Heart left ventricle (tissue), 16 donors: ENCODE measurements at regions not wholly inside any gene's neighbourhood (a gene's known extent, or its start where the extent isn't known, plus 50 kb on each side); places are given as distances from the start of the nearest gene placed in this dataset.
"Not testable (repeated sequence)": the region's sequence is repeated elsewhere in the genome, so short reads cannot be mapped to it uniquely, and the experiment has no call there.

Source experiments
- ATAC-seq, 4 donors: fragments of 200-7000 bp; cut with Tn5 transposase; one replicate each; pipeline ENCODE4 v1.9.1; 2020 to 2022; ENCODE audit warnings: moderate library complexity in 4 of 4, mild to moderate bottlenecking in 3 of 4, moderate number of reproducible peaks in 1 of 4
- DNase-seq, 5 donors: peaks; one replicate each; pipeline ENCODE4 v3.0.0-alpha.2; 2020
- H3K27ac ChIP-seq, 12 donors: fragments of 200-600 bp; sonication (generic) in 4 of 12; one replicate each; pipeline versions ENCODE4 v1.5.0 to v1.8.0; 2016 to 2022; ENCODE audit warnings: mild to moderate bottlenecking in 2 of 12
- H3K27me3 ChIP-seq, 9 donors: fragments of 200-600 bp; sonication (generic) in 2 of 9; one replicate each; pipeline versions ENCODE4 v1.5.1 to v1.8.0; 2016 to 2022; ENCODE audit warnings: mild to moderate bottlenecking in 3 of 9
- H3K36me3 ChIP-seq, 9 donors: fragments of 200-600 bp; sonication (generic) in 2 of 9; one replicate each; pipeline versions ENCODE4 v1.5.0 to v1.8.0; 2018 to 2022; ENCODE audit warnings: mild to moderate bottlenecking in 2 of 9
- H3K4me1 ChIP-seq, 12 donors: fragments of 200-600 bp; sonication (generic) in 4 of 12; one replicate each; pipeline versions ENCODE4 v1.5.0 to v1.8.0; 2016 to 2022; ENCODE audit warnings: mild to moderate bottlenecking in 3 of 12
- H3K4me3 ChIP-seq, 12 donors: fragments of 200-600 bp; sonication (generic) in 4 of 12; one replicate each; pipeline versions ENCODE4 v1.5.0 to v1.8.0; 2017 to 2022; ENCODE audit warnings: mild to moderate bottlenecking in 9 of 12, moderate library complexity in 4 of 12
- H3K9me3 ChIP-seq, 12 donors: fragments of 200-600 bp; sonication (generic) in 4 of 12; one replicate each; pipeline versions ENCODE4 v1.5.0 to v1.8.0; 2016 to 2022; ENCODE audit warnings: mild to moderate bottlenecking in 1 of 12
- POLR2A ChIP-seq, 2 donors: fragments of 450-650 bp; IDR thresholded peaks; one replicate each; pipeline ENCODE4 v1.6.1; 2017; ENCODE audit warnings: antibody characterized with exemption in 2 of 2, mild to moderate bottlenecking in 2 of 2, moderate library complexity in 2 of 2
- WGBS, 4 donors: extraction: QIAGEN DNeasy Blood & Tissue Kit in 2 of 4; methylation state at CpG; one replicate each; pipeline versions ENCODE4 v1.1.5 to v1.1.7; 2013 to 2018; 5-methylcytosine and 5-hydroxymethylcytosine counted together
- intact Hi-C, 10 donors: fragments of 100-400 bp; cut with DNase I; formaldehyde crosslinking; loops; one replicate each; pipeline versions ENCODE4 v1.11.1 to v1.14.2; 2022
- TF ChIP-seq, protein P1 (sequence below), 12 donors: fragments of 200-600 bp; sonication (generic) in 4 of 12; IDR thresholded peaks; one replicate each; pipeline versions ENCODE4 v1.5.0 to v1.8.0; 2018 to 2022; ENCODE audit warnings: antibody characterized with exemption in 12 of 12, mild to moderate bottlenecking in 5 of 12
- donor health status: ischemic (EF 13 %, LVEDD 7.1; RV severe dilation, severe dysfunction).
- donor health status: healthy with polysubstance abuse.
- donor health status: DM: no; HTN: yes; CAD: no.
- donor health status: DM: no; HTN: no; CAD: no.
- donor health status: ischemic (EF 25% LVEDD 6.9; RV normal size, moderate dysfunction).
- donor health status: ischemic (EF 25% LVEDD 5.7; RV mildly dilated, moderate dysfunction).
- donor health status: healthy.
- donor health status: DM: yes; HTN: yes; CAD: no.
- donor health status: ischemic (EF 35%, LVEDD 5.7; RV mildly dilated, moderate dysfunction).
- donor health status: nonischemic (EF 11% LVEDD 7.7; RV severe dilation, severe dysfunction).
- donor health status: DM: yes; HTN: yes; CAD: no.
- donor health status: PGD.
- donor health status: ischemic (EF 29% LVEDD 5.4; RV normal size, mild dysfunction).
- donor health status: nonischemic (EF 23%, LVEDD 6.1; RV moderate dilation, normal function).

DNA sequence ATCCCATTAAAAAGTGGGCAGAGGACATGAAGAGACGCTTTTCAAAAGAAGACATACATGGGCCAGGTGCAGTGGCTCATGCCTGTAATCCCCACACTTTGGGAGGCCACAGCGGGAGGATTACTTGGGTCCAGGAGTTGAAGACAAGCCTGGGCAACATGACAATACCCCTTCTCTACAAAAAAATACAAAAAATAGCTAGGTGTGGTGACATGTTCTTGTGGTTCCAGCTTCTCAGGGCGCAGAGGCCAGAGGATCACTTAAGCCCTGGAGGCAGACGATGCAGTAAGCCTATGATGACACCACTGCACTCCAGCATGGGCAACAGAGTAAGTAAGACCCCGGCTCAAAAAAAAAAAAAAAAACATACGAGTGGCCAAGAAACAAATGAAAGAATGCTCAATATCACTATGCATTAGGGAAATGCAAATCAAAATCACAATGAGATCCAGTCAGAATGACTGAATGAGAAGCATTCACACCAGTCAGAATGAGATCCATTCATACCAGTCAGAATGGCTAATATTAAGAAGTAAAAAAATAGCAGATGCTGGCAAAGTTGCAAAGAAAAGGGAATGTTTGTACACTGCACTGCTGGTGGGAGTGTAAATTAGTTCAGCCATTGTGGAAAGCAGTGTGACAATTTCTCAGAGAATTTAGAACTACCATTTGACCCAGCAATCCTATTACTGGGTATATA is 550.2 kb upstream of the SLC39A10 start:
- no peak for DNase-seq
- no peak for ATAC-seq
- H3K27ac ChIP-seq, result no peak overlapping the region
- peaks cover 0 to 13% (median 0%) of the 10 kb centered on the region in 12 donors for H3K9me3 ChIP-seq
- intact Hi-C loops, result no loop called here
- no peak for TF ChIP-seq POLR2A (IDR thresholded peaks at IDR 0.05)
- TF ChIP-seq, protein P1, sequence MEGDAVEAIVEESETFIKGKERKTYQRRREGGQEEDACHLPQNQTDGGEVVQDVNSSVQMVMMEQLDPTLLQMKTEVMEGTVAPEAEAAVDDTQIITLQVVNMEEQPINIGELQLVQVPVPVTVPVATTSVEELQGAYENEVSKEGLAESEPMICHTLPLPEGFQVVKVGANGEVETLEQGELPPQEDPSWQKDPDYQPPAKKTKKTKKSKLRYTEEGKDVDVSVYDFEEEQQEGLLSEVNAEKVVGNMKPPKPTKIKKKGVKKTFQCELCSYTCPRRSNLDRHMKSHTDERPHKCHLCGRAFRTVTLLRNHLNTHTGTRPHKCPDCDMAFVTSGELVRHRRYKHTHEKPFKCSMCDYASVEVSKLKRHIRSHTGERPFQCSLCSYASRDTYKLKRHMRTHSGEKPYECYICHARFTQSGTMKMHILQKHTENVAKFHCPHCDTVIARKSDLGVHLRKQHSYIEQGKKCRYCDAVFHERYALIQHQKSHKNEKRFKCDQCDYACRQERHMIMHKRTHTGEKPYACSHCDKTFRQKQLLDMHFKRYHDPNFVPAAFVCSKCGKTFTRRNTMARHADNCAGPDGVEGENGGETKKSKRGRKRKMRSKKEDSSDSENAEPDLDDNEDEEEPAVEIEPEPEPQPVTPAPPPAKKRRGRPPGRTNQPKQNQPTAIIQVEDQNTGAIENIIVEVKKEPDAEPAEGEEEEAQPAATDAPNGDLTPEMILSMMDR (IDR thresholded peaks at IDR 0.05), result no peak
- no peaks in the 10 kb centered on the region for H3K27me3 ChIP-seq
- WGBS, 4 donors, result 74 to 81% (median 76%) methylated on average over 6 of the region's 6 CpGs
- H3K4me3 ChIP-seq, result no peak overlapping the region
- no peaks in the 10 kb centered on the region for H3K4me1 ChIP-seq
- H3K36me3 ChIP-seq, result no peaks in the 10 kb centered on the region

DNA sequence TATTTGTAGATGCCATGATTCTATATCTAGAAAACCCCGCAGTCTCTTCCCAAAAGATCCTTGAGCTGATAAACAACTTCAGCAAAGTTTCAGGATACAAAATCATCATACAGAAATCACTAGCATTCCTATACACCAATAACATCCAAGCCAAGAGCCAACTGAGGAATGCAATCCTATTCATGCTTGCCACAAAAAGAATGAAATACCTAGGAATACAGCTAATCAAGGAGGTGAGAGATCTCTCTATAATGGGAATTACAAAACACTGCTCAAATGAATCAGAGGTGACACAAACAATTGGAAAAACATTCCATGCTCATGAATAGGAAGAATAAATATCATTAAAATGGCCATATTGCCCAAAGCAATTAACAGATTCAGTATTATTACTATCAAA is 551.4 kb upstream of the SLC39A10 start:
- Histone ChIP-seq H3K36me3 (no peaks in the 10 kb centered on the region), H3K27me3 (no peaks in the 10 kb centered on the region), H3K9me3 (peaks cover 0 to under 1% (median 0%) of the 10 kb centered on the region in 12 donors), H3K4me1 (no peaks in the 10 kb centered on the region), H3K4me3 (no peak overlapping the region), H3K27ac (no peak overlapping the region)
- DNase-seq, result no peak
- intact Hi-C loops, result no loop called here
- 64 to 80% (median 68%) methylated on average over 1 of the region's 1 CpG for WGBS, 4 donors
- TF ChIP-seq, protein P1 (IDR thresholded peaks at IDR 0.05), result no peak
- no peak for TF ChIP-seq POLR2A (IDR thresholded peaks at IDR 0.05)
- no peak for ATAC-seq

DNA sequence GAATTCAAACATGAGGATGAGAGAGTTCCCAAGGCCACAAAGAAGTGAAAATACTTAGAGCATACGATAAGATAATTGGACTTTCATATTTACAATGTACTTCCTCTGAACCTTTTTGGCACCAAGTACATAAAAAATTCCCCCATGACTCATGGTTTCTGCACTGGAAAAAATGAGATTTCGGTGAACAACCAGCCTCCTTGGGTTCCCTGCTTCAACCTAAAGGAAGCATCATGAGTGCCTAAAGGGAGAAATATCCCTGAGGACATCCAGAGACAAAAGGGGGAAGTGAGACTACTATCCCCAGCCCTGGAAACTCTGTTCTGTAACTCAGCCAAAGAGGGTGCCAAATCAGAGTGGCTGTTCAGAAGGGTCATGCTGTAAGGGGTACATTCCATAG is 562.7 kb upstream of the SLC39A10 start:
- WGBS, 4 donors, result 60 to 68% (median 64%) methylated on average over 2 of the region's 2 CpGs
- intact Hi-C loops, result no loop called here
- H3K27me3 ChIP-seq, result no peaks in the 10 kb centered on the region
- H3K9me3 ChIP-seq, result peaks cover 0 to 10% (median 0%) of the 10 kb centered on the region in 12 donors
- H3K36me3 ChIP-seq, result no peaks in the 10 kb centered on the region
- no peak overlapping the region for H3K27ac ChIP-seq
- no peak for TF ChIP-seq POLR2A (IDR thresholded peaks at IDR 0.05)
- TF ChIP-seq, protein P1 (IDR thresholded peaks at IDR 0.05), result no peak
- H3K4me3 ChIP-seq, result no peak overlapping the region
- ATAC-seq (no peak), DNase-seq (no peak)
- no peaks in the 10 kb centered on the region for H3K4me1 ChIP-seq

DNA sequence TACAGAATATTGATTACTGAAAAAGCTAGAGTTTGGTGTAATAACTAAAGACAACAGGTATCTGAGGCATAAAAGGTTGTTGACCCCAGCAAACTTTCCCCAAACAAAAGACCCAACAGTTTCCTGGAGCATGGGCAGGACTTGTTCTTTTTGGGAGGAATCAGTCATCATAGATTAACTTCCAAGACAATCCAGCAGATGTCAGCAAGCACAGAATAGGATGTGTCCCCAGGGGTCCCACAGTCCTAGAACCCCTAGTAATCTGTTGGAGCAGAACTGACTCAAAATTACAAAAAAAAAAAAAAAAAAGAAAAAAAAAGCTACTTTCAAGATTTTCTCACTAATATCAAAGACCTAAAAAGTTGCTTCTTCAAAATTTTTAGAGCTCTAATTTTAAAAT is 564.7 kb upstream of the SLC39A10 start:
- Histone ChIP-seq H3K4me3 (no peak overlapping the region), H3K9me3 (peaks cover 0 to 10% (median 0%) of the 10 kb centered on the region in 12 donors), H3K27ac (no peak overlapping the region), H3K27me3 (no peaks in the 10 kb centered on the region), H3K4me1 (no peaks in the 10 kb centered on the region), H3K36me3 (no peaks in the 10 kb centered on the region)
- TF ChIP-seq POLR2A (IDR thresholded peaks at IDR 0.05), result no peak
- TF ChIP-seq, protein P1 (IDR thresholded peaks at IDR 0.05), result no peak
- no peak for ATAC-seq
- intact Hi-C loops, result no loop called here
- DNase-seq, result no peak

DNA sequence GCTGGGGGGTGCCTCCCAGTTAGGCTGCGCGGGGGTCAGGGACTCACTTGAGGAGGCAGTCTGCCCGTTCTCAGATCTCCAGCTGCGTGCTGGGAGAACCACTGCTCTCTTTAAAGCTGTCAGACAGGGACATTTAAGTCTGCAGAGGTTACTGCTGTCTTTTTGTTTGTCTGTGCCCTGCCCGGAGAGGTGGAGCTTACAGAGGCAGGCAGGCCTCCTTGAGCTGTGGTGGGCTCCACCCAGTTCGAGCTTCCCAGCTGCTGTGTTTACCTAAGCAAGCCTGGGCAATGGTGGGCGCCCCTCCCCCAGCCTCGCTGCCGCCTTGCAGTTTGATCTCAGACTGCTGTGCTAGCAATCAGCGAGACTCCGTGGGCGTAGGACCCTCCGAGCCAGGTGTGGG is 584.2 kb upstream of the SLC39A10 start:
- ATAC-seq, H3K4me1 ChIP-seq, DNase-seq, H3K36me3 ChIP-seq, H3K27me3 ChIP-seq, H3K4me3 ChIP-seq, intact Hi-C loops, H3K27ac ChIP-seq, H3K9me3 ChIP-seq: not testable (repeated sequence)
- WGBS, 4 donors, result 51 to 60% (median 55%) methylated on average over 5 to 8 of the region's 13 CpGs
